ENCODE measurements at regions not wholly inside any gene's neighbourhood (a gene's known extent, or its start where the extent isn't known, plus 50 kb on each side); places are given as distances from the start of the nearest gene placed in this dataset.

GRCh38 chr10:59508296-59508695 lies 145.9 kb upstream of the FAM13C start:
- Histone ChIP-seq H2AFZ (ENCODE audit: low read depth, low read length) (no peak overlapping the region), H3K9me1 (ENCODE audit: control insufficient read depth, insufficient read depth, low read length) (no peaks in the 10 kb centered on the region), H3K4me2 (ENCODE audit: insufficient read depth, low read length) (no peak overlapping the region), H3K4me1 (replicated peaks in 1 of 2; ENCODE audit: control insufficient read depth in 2 of 2, insufficient read depth in 2 of 2, low read length in 2 of 2) (no peaks in the 10 kb centered on the region), H3K27me3 (ENCODE audit: control insufficient read depth in 2 of 2, insufficient read depth in 2 of 2, low read length in 2 of 2) (no peaks in the 10 kb centered on the region), H3K79me2 (ENCODE audit: control insufficient read depth, insufficient read depth, low read length) (no peaks in the 10 kb centered on the region), H4K20me1 (replicated peaks; ENCODE audit: control insufficient read depth, insufficient read depth, low read length) (no peaks in the 10 kb centered on the region), H3K27ac (ENCODE audit: extremely low read depth, low read depth, low read length) (no peak overlapping the region), H3K4me3 (no peak overlapping the region), H3K9ac (ENCODE audit: insufficient read depth in 1 of 2, low read depth in 2 of 2, low read length in 2 of 2) (no peak overlapping the region), H3K9me3 (replicated peaks; ENCODE audit: control insufficient read depth, insufficient read depth, low read depth, low read length) (no peaks in the 10 kb centered on the region), H3K36me3 (ENCODE audit: control insufficient read depth, insufficient read depth, low read length) (no peaks in the 10 kb centered on the region)
- BruUV-seq (replicated peaks), result no TSS peak
- in situ Hi-C loops (cut with MboI), result no loop called here
- intact Hi-C loops (cut with micrococcal nuclease), result no loop called here
- no peak for ATAC-seq
- WGBS (ENCODE audit: insufficient coverage, low coverage, missing lambda C conversion rate), result 0% methylated on average over 3 of the region's 3 CpGs
- FAIRE-seq, result no peak
- ChIA-PET POLR2A (no interaction called here), CTCF (ENCODE audit: low intra/inter-chr PET ratio) (no interaction called here)
- no peak for DNase-seq (ENCODE audit: extremely low read depth in 1 of 4, low spot score in 3 of 4)
- TF ChIP-seq ID3 (CRISPR knock-in tag; IDR thresholded peaks at IDR 0.05) (no peak), ID3 (tag; IDR thresholded peaks at IDR 0.05) (no peak), GABPB2 (CRISPR knock-in tag; conservative IDR thresholded peaks at IDR 0.05) (no peak), NBN (IDR thresholded peaks at IDR 0.05; ENCODE audit: low read depth) (no peak), ETS1 (conservative IDR thresholded peaks at IDR 0.05; ENCODE audit: control insufficient read depth, low read depth, low read length) (no peak), ZNF407 (IDR thresholded peaks at IDR 0.05; ENCODE audit: low read depth) (no peak), KDM4B (IDR thresholded peaks at IDR 0.05; ENCODE audit: borderline replicate concordance in 2 of 2, low read depth in 1 of 2) (no peak), BRD4 (IDR thresholded peaks at IDR 0.05) (no peak), CTCFL (IDR thresholded peaks at IDR 0.05; ENCODE audit: borderline replicate concordance, insufficient read depth, low read depth, low read length, poor library complexity, severe bottlenecking) (no peak)
